OCI-LY3 (cell line): ENCODE measurements at regions not wholly inside any gene's neighbourhood (a gene's known extent, or its start where the extent isn't known, plus 50 kb on each side); places are given as distances from the start of the nearest gene placed in this dataset.

Source experiments
- H2AFZ ChIP-seq: fragments of 200-600, 300-600 bp; shearing (Covaris generic); 2 replicates; pipeline ENCODE4 v1.6.0; 2014; ENCODE audit warnings: antibody characterized with exemption, low read depth, low read length
- H3K27ac ChIP-seq: fragments of 200-600, 300-600 bp; sonication (generic); 2 replicates; pipeline ENCODE4 v1.5.1; 2014; ENCODE audit warnings: mild to moderate bottlenecking, low read length, moderate library complexity, mixed read lengths
- H3K27me3 ChIP-seq: fragments of 200-600, 300-600 bp; sonication (generic); 2 replicates; pipeline ENCODE4 v1.6.1; 2014; ENCODE audit warnings: low read depth, low read length, mixed read lengths
- H3K36me3 ChIP-seq: fragments of 200-600, 300-600 bp; sonication (generic); replicated peaks from 2 replicates; pipeline ENCODE3; 2014; ENCODE audit warnings: low read depth, low read length, mixed read lengths
- H3K4me1 ChIP-seq: fragments of 300-600, 200-600 bp; sonication (generic); 2 replicates; pipeline ENCODE4 v1.6.1; 2014; ENCODE audit warnings: low read length, mixed read lengths
- H3K4me2 ChIP-seq: fragments of 200-600, 300-600 bp; sonication (generic); 2 replicates; pipeline ENCODE4 v1.6.1; 2014; ENCODE audit warnings: low read length, mixed read lengths
- H3K4me3 ChIP-seq: fragments of 300-600, 200-600 bp; sonication (generic); 2 replicates; pipeline ENCODE4 v1.5.1; 2014; ENCODE audit warnings: antibody characterized with exemption, mild to moderate bottlenecking, low read length, moderate library complexity
- H3K79me2 ChIP-seq: fragments of 300-600, 200-600 bp; shearing (Covaris generic); 2 replicates; pipeline ENCODE4 v1.6.1; 2014; ENCODE audit warnings: mild to moderate bottlenecking, low read length, mixed read lengths
- H3K9ac ChIP-seq: fragments of 300-600, 200-600 bp; shearing (Covaris generic); 2 replicates; pipeline ENCODE4 v1.6.0; 2014; ENCODE audit warnings: mild to moderate bottlenecking, low read length, moderate library complexity
- H3K9me3 ChIP-seq: fragments of 200-600, 300-600 bp; shearing (Covaris generic); 2 replicates; pipeline ENCODE4 v1.6.1; 2014; ENCODE audit warnings: low read length, mixed read lengths; ENCODE audit not compliant: insufficient read depth
- H4K20me1 ChIP-seq: fragments of 200-600, 300-600 bp; sonication (generic); 2 replicates; pipeline ENCODE4 v1.6.1; 2016; ENCODE audit warnings: low read length, mixed read lengths; ENCODE audit not compliant: insufficient read depth
- CTCF ChIP-seq: fragments of 200-600, 300-600 bp; sonication (generic); IDR thresholded peaks from 2 replicates; pipeline ENCODE4 v1.5.1; 2014; ENCODE audit warnings: antibody characterized with exemption, low read length, low read depth
- EZH2phosphoT487 ChIP-seq: fragments of 200-600 bp; shearing (Covaris generic); IDR thresholded peaks from 2 replicates; pipeline ENCODE4 v1.6.1; 2018; ENCODE audit warnings: antibody characterized with exemption, mixed run types, low read depth

- no peaks in the 10 kb centered on the region for H3K27me3 ChIP-seq
- H3K9me3 ChIP-seq = no peaks in the 10 kb centered on the region
- no peaks in the 10 kb centered on the region for H3K79me2 ChIP-seq
- no peak for TF ChIP-seq EZH2phosphoT487
- no peak for TF ChIP-seq CTCF
- no peak overlapping the region for H2AFZ ChIP-seq
- no peak overlapping the region for H3K27ac ChIP-seq
- H3K9ac ChIP-seq = no peak overlapping the region
- no peaks in the 10 kb centered on the region for H3K36me3 ChIP-seq
- no peak overlapping the region for H3K4me2 ChIP-seq
- no peaks in the 10 kb centered on the region for H3K4me1 ChIP-seq
- H3K4me3 ChIP-seq = no peak overlapping the region
- H4K20me1 ChIP-seq = no peaks in the 10 kb centered on the region
Observed at GRCh38 chrX:150052226-150052625, 113.9 kb upstream of the EOLA2 start.

- Histone ChIP-seq H3K9ac (no peak overlapping the region), H3K9me3 (no peaks in the 10 kb centered on the region), H2AFZ (no peak overlapping the region), H3K4me2 (no peak overlapping the region), H4K20me1 (no peaks in the 10 kb centered on the region), H3K79me2 (no peaks in the 10 kb centered on the region), H3K27ac (no peak overlapping the region), H3K4me3 (no peak overlapping the region), H3K4me1 (peaks cover 6% of the 10 kb centered on the region), H3K27me3 (no peaks in the 10 kb centered on the region), H3K36me3 (no peaks in the 10 kb centered on the region)
- TF ChIP-seq CTCF (no peak), EZH2phosphoT487 (no peak)
Observed at GRCh38 chrX:150058728-150059127, 120.4 kb upstream of the EOLA2 start.

- H3K4me1 ChIP-seq = peaks cover 6% of the 10 kb centered on the region
- no peaks in the 10 kb centered on the region for H3K36me3 ChIP-seq
- TF ChIP-seq CTCF = no peak
- no peak for TF ChIP-seq EZH2phosphoT487
- H3K27me3 ChIP-seq = no peaks in the 10 kb centered on the region
- no peak overlapping the region for H3K9ac ChIP-seq
- no peaks in the 10 kb centered on the region for H3K79me2 ChIP-seq
- no peak overlapping the region for H2AFZ ChIP-seq
- H3K4me3 ChIP-seq = no peak overlapping the region
- H3K4me2 ChIP-seq = no peak overlapping the region
- H3K9me3 ChIP-seq = no peaks in the 10 kb centered on the region
- H4K20me1 ChIP-seq = no peaks in the 10 kb centered on the region
- H3K27ac ChIP-seq = no peak overlapping the region
Observed at GRCh38 chrX:150060406-150060805, 122.1 kb upstream of the EOLA2 start.

GRCh38 chrX:150062292-150063137 is 124.2 kb upstream of the EOLA2 start:
- H4K20me1 ChIP-seq = no peaks in the 10 kb centered on the region
- H3K9me3 ChIP-seq = no peaks in the 10 kb centered on the region
- no peak overlapping the region for H3K9ac ChIP-seq
- no peaks in the 10 kb centered on the region for H3K79me2 ChIP-seq
- no peak for TF ChIP-seq EZH2phosphoT487
- no peak overlapping the region for H3K4me2 ChIP-seq
- H3K27me3 ChIP-seq = no peaks in the 10 kb centered on the region
- H3K36me3 ChIP-seq = no peaks in the 10 kb centered on the region
- H3K27ac ChIP-seq = no peak overlapping the region
- no peak overlapping the region for H3K4me3 ChIP-seq
- no peak overlapping the region for H2AFZ ChIP-seq
- peaks cover 6% of the 10 kb centered on the region for H3K4me1 ChIP-seq
